ENCODE measurements at regions not wholly inside any gene's neighbourhood (a gene's known extent, or its start where the extent isn't known, plus 50 kb on each side); places are given as distances from the start of the nearest gene placed in this dataset.

DNA sequence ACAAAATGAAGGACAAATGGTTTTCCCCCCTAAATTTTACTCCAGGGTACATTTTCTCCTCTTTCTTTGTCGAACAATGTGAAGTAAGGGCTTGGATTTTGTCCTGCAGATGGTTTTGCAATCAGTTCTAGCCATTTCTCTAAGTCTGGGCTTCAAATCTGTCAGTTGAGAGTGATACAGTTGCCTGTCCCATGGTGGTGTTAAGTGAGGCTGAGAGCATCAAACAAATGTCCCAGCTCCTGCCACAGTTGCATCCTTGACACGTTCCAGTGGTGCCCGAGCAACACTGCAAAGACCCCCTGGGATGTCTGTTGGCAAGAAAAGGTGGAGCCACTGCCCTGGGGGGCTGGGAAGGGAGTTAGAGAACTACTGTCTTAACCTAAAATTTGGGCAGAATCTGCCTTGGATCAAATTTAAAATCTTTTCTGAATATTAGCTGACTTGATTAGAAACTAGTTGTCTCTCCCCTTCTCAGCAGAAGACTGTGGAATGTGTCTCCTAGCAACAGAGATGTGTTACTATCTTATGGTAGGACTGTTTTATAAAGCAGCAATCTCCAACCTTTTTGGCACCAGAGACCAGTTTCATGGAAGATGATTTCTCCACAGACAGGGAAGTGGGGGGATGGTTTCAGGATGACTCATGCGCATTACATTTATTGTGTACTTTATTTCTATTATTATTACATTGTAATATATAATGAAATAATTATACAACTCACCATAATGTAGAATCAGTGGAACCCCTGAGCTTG lies 102.0 kb upstream of the STEAP1B start:
- Mint-ChIP-seq H3K27me3 (peaks cover 4% of the 10 kb centered on the region), H3K4me3 (no peak overlapping the region)
- no peak for ATAC-seq (ENCODE audit: low read depth in 2 of 2)

DNA sequence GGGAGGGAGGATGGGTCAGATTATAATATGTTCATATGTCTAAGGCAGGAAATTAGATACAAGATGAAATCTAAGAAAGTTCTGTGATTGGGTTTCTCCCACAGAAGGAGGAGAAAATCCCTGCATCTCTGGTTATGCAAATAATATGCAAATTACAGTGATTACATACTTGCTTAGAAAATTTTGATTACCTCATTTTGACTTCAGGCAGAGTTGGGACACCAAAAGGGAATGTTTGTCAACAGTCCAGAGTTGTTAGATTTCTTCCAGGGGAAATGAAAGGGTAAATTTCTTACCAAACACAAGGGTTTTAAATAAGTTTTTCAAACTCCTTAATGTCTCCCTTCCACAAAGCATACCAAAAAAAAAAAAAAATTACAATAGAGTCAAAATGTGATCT lies 101.4 kb upstream of the STEAP1B start:
- Mint-ChIP-seq H3K4me1 (no peaks in the 10 kb centered on the region), H3K9me3 (peaks cover 0 to 1% (median 0%) of the 10 kb centered on the region in 7 donors), H3K4me3 (no peak overlapping the region), H3K27me3 (no peaks in the 10 kb centered on the region), H3K36me3 (no peaks in the 10 kb centered on the region), H3K27ac (no peak overlapping the region)
- H3K36me3 ChIP-seq (ENCODE audit: control insufficient read depth, insufficient read depth, low read length) = no peaks in the 10 kb centered on the region
- peaks cover 2% of the 10 kb centered on the region for H3K27me3 ChIP-seq (ENCODE audit: control insufficient read depth, insufficient read depth, low read length)
- no peaks in the 10 kb centered on the region for H3K9me3 ChIP-seq (ENCODE audit: control insufficient read depth in 2 of 2, low read length in 2 of 2)
- H3K4me1 ChIP-seq (ENCODE audit: control insufficient read depth, insufficient read depth, low read length, poor library complexity, severe bottlenecking) = no peaks in the 10 kb centered on the region
- no peak overlapping the region for H3K27ac ChIP-seq (ENCODE audit: insufficient read depth, low read length, poor library complexity, severe bottlenecking)
- H3K4me3 ChIP-seq (ENCODE audit: low read depth, low read length) = no peak overlapping the region
- DNase-seq (no peak), ATAC-seq (ENCODE audit: low read depth in 2 of 2) (no peak)

More for the DNA sequence above, 102.0 kb upstream of the STEAP1B start:
- Histone ChIP-seq H3K4me3 (ENCODE audit: low read depth, low read length) (no peak overlapping the region), H3K36me3 (ENCODE audit: control insufficient read depth, insufficient read depth, low read length) (no peaks in the 10 kb centered on the region), H3K27me3 (ENCODE audit: control insufficient read depth, insufficient read depth, low read length) (peaks cover 2% of the 10 kb centered on the region), H3K9me3 (ENCODE audit: control insufficient read depth in 2 of 2, low read length in 2 of 2) (no peaks in the 10 kb centered on the region), H3K4me1 (ENCODE audit: control insufficient read depth, insufficient read depth, low read length, poor library complexity, severe bottlenecking) (no peaks in the 10 kb centered on the region), H3K27ac (ENCODE audit: insufficient read depth, low read length, poor library complexity, severe bottlenecking) (no peak overlapping the region)
- DNase-seq = no peak
- Mint-ChIP-seq H3K4me1 (no peaks in the 10 kb centered on the region), H3K9me3 (peaks cover 0 to 1% (median 0%) of the 10 kb centered on the region in 7 donors), H3K36me3 (no peaks in the 10 kb centered on the region), H3K27ac (no peak overlapping the region)

DNA sequence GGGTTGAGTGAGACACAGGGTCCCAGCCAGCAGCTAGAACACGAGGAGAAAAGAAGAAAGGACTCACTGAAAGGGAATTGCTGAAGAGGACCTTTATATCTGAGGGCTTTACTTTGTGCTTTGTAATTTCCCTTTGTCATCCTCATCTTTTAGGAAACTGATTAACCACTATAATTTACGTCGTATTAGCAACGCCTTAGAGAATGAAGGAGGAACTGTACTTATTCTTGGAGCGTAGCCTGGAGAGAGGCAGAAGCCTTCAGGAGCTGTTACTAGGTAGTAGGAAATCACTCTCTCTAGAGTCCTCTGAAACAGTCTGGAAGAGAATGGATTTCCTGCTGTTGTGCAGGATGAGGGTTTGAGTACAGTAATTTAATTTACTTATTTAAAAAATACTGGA lies 101.0 kb upstream of the STEAP1B start:
- Mint-ChIP-seq H3K27me3 (no peaks in the 10 kb centered on the region), H3K27ac (no peak overlapping the region), H3K36me3 (no peaks in the 10 kb centered on the region)

GRCh38 chr7:22598318-22598920 lies 98.4 kb upstream of the STEAP1B start:
- Mint-ChIP-seq H3K27me3 (no peaks in the 10 kb centered on the region), H3K27ac (no peak overlapping the region), H3K9me3 (peaks cover 0 to 1% (median 0%) of the 10 kb centered on the region in 7 donors), H3K4me3 (no peak overlapping the region), H3K36me3 (no peaks in the 10 kb centered on the region), H3K4me1 (no peaks in the 10 kb centered on the region)
- Histone ChIP-seq H3K4me1 (ENCODE audit: control insufficient read depth, insufficient read depth, low read length, poor library complexity, severe bottlenecking) (no peaks in the 10 kb centered on the region), H3K27ac (ENCODE audit: insufficient read depth, low read length, poor library complexity, severe bottlenecking) (no peak overlapping the region), H3K27me3 (ENCODE audit: control insufficient read depth, insufficient read depth, low read length) (peaks cover 2% of the 10 kb centered on the region), H3K9me3 (ENCODE audit: control insufficient read depth in 2 of 2, low read length in 2 of 2) (no peaks in the 10 kb centered on the region), H3K4me3 (ENCODE audit: low read depth, low read length) (no peak overlapping the region), H3K36me3 (ENCODE audit: control insufficient read depth, insufficient read depth, low read length) (no peaks in the 10 kb centered on the region)
- ATAC-seq (ENCODE audit: low read depth in 2 of 2) (no peak), DNase-seq (no peak)

More for the DNA sequence above, 101.0 kb upstream of the STEAP1B start:
- Histone ChIP-seq H3K27me3 (ENCODE audit: control insufficient read depth, insufficient read depth, low read length) (peaks cover 2% of the 10 kb centered on the region), H3K9me3 (ENCODE audit: control insufficient read depth in 2 of 2, low read length in 2 of 2) (no peaks in the 10 kb centered on the region), H3K4me3 (ENCODE audit: low read depth, low read length) (no peak overlapping the region), H3K36me3 (ENCODE audit: control insufficient read depth, insufficient read depth, low read length) (no peaks in the 10 kb centered on the region), H3K27ac (ENCODE audit: insufficient read depth, low read length, poor library complexity, severe bottlenecking) (no peak overlapping the region), H3K4me1 (ENCODE audit: control insufficient read depth, insufficient read depth, low read length, poor library complexity, severe bottlenecking) (no peaks in the 10 kb centered on the region)
- H3K4me3 Mint-ChIP-seq = no peak overlapping the region
- H3K9me3 Mint-ChIP-seq = peaks cover 0 to 1% (median 0%) of the 10 kb centered on the region in 7 donors
- ATAC-seq (ENCODE audit: low read depth in 2 of 2) = no peak
- H3K4me1 Mint-ChIP-seq = no peaks in the 10 kb centered on the region
- no peak for DNase-seq

- Histone ChIP-seq H3K27me3 (ENCODE audit: control insufficient read depth, insufficient read depth, low read length) (peaks cover 2% of the 10 kb centered on the region), H3K4me3 (ENCODE audit: low read depth, low read length) (no peak overlapping the region), H3K4me1 (ENCODE audit: control insufficient read depth, insufficient read depth, low read length, poor library complexity, severe bottlenecking) (no peaks in the 10 kb centered on the region), H3K36me3 (ENCODE audit: control insufficient read depth, insufficient read depth, low read length) (no peaks in the 10 kb centered on the region), H3K27ac (ENCODE audit: insufficient read depth, low read length, poor library complexity, severe bottlenecking) (no peak overlapping the region), H3K9me3 (ENCODE audit: control insufficient read depth in 2 of 2, low read length in 2 of 2) (no peaks in the 10 kb centered on the region)
- no peak for DNase-seq
- no peak for ATAC-seq (ENCODE audit: low read depth in 2 of 2)
- Mint-ChIP-seq H3K4me3 (no peak overlapping the region), H3K4me1 (no peaks in the 10 kb centered on the region), H3K27ac (no peak overlapping the region), H3K9me3 (peaks cover 0 to 3% (median 0%) of the 10 kb centered on the region in 7 donors), H3K36me3 (no peaks in the 10 kb centered on the region), H3K27me3 (no peaks in the 10 kb centered on the region)
These were observed 97.9 kb upstream of the STEAP1B start for GRCh38 chr7:22597844-22598243.

- no peak for ATAC-seq (ENCODE audit: low read depth in 2 of 2)
- H3K36me3 Mint-ChIP-seq = no peaks in the 10 kb centered on the region
- H3K27me3 Mint-ChIP-seq = no peaks in the 10 kb centered on the region
These were observed 96.9 kb upstream of the STEAP1B start for GRCh38 chr7:22596763-22597400.

DNA sequence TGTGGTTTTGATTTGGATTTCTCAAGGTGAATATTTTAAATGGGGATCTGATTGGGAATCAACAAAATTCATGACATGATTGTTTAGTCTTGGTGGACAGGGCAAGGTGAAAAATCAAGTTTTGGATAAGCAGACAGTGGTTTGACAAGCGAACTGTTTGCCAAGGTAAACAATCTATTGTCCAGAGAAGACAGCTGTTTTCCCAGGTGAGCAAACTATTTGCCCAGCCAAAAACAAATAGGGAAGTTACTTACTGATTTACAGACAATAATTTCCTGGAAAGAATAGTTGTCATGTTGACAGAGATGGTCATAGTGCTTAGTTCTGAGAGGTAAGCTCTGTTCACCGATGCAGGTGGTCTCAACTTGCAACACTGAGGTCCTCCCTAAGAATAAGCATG lies 94.0 kb upstream of the STEAP1B start:
- H3K27ac ChIP-seq (ENCODE audit: insufficient read depth, low read length, poor library complexity, severe bottlenecking) = no peak overlapping the region
- no peaks in the 10 kb centered on the region for H3K4me1 ChIP-seq (ENCODE audit: control insufficient read depth, insufficient read depth, low read length, poor library complexity, severe bottlenecking)
- Mint-ChIP-seq H3K9me3 (peaks cover 0 to 2% (median 0%) of the 10 kb centered on the region in 7 donors), H3K4me3 (no peak overlapping the region), H3K27me3 (no peaks in the 10 kb centered on the region), H3K4me1 (no peaks in the 10 kb centered on the region), H3K27ac (no peak overlapping the region), H3K36me3 (no peaks in the 10 kb centered on the region)
- H3K4me3 ChIP-seq (ENCODE audit: low read depth, low read length) = no peak overlapping the region
- DNase-seq (no peak), ATAC-seq (ENCODE audit: low read depth in 2 of 2) (no peak)
- no peaks in the 10 kb centered on the region for H3K9me3 ChIP-seq (ENCODE audit: control insufficient read depth in 2 of 2, low read length in 2 of 2)
- H3K27me3 ChIP-seq (ENCODE audit: control insufficient read depth, insufficient read depth, low read length) = peaks cover 2% of the 10 kb centered on the region
- H3K36me3 ChIP-seq (ENCODE audit: control insufficient read depth, insufficient read depth, low read length) = no peaks in the 10 kb centered on the region

More at GRCh38 chr7:22596763-22597400, 96.9 kb upstream of the STEAP1B start:
- H3K27ac ChIP-seq (ENCODE audit: insufficient read depth, low read length, poor library complexity, severe bottlenecking) = no peak overlapping the region
- no peaks in the 10 kb centered on the region for H3K4me1 ChIP-seq (ENCODE audit: control insufficient read depth, insufficient read depth, low read length, poor library complexity, severe bottlenecking)
- no peak overlapping the region for H3K4me3 ChIP-seq (ENCODE audit: low read depth, low read length)
- no peak for DNase-seq
- no peaks in the 10 kb centered on the region for H3K4me1 Mint-ChIP-seq
- no peak overlapping the region for H3K4me3 Mint-ChIP-seq
- H3K36me3 ChIP-seq (ENCODE audit: control insufficient read depth, insufficient read depth, low read length) = no peaks in the 10 kb centered on the region
- H3K9me3 ChIP-seq (ENCODE audit: control insufficient read depth in 2 of 2, low read length in 2 of 2) = no peaks in the 10 kb centered on the region
- H3K27me3 ChIP-seq (ENCODE audit: control insufficient read depth, insufficient read depth, low read length) = peaks cover 2% of the 10 kb centered on the region
- no peak overlapping the region for H3K27ac Mint-ChIP-seq
- peaks cover 0 to 3% (median 0%) of the 10 kb centered on the region in 7 donors for H3K9me3 Mint-ChIP-seq

Data from CD4-positive, CD25-positive, alpha-beta regulatory T cell (primary cell).